ENCODE measurements at regions not wholly inside any gene's neighbourhood (a gene's known extent, or its start where the extent isn't known, plus 50 kb on each side); places are given as distances from the start of the nearest gene placed in this dataset.

DNA sequence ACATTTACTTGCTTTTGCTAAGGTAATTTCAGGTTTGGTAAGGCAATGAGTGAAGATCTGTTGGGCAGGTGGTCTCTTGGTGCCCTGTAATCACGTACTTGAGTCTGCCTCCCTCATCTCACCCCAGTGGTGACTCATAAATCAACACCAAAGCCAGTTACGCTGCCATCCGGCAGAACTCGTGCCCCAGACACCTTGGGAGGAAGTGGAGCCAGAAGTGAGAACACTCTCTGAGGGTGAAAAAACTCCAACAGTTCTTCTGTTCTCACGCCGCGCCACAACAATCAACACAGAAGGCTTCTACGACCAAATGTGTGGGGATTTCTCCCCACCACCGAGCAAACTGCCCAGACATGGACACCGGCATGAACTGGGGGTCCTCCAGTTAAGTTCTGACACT is 206.2 kb downstream of the ARL4C start:
- Histone ChIP-seq H3K27ac (no peak overlapping the region), H3K36me3 (replicated peaks in 1 of 2; ENCODE audit: insufficient read depth in 1 of 2, low read depth in 2 of 2) (no peaks in the 10 kb centered on the region), H3K4me3 (no peak overlapping the region), H3K4me1 (peaks cover 14% of the 10 kb centered on the region), H3K9me3 (no peaks in the 10 kb centered on the region), H3K27me3 (no peaks in the 10 kb centered on the region)
- intact Hi-C loops (cut with DNase I): no loop called here
- no peak for TF ChIP-seq POLR2A (IDR thresholded peaks at IDR 0.05)
- TF ChIP-seq, protein P1, sequence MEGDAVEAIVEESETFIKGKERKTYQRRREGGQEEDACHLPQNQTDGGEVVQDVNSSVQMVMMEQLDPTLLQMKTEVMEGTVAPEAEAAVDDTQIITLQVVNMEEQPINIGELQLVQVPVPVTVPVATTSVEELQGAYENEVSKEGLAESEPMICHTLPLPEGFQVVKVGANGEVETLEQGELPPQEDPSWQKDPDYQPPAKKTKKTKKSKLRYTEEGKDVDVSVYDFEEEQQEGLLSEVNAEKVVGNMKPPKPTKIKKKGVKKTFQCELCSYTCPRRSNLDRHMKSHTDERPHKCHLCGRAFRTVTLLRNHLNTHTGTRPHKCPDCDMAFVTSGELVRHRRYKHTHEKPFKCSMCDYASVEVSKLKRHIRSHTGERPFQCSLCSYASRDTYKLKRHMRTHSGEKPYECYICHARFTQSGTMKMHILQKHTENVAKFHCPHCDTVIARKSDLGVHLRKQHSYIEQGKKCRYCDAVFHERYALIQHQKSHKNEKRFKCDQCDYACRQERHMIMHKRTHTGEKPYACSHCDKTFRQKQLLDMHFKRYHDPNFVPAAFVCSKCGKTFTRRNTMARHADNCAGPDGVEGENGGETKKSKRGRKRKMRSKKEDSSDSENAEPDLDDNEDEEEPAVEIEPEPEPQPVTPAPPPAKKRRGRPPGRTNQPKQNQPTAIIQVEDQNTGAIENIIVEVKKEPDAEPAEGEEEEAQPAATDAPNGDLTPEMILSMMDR (IDR thresholded peaks at IDR 0.05): no peak
- DNase-seq (peak in 3 of 4 donors; percentile 24 to 60 (median 44)), ATAC-seq (no peak)
- WGBS, 2 donors: 67 to 72% methylated on average over 4 to 10 of the region's 10 CpGs

DNA sequence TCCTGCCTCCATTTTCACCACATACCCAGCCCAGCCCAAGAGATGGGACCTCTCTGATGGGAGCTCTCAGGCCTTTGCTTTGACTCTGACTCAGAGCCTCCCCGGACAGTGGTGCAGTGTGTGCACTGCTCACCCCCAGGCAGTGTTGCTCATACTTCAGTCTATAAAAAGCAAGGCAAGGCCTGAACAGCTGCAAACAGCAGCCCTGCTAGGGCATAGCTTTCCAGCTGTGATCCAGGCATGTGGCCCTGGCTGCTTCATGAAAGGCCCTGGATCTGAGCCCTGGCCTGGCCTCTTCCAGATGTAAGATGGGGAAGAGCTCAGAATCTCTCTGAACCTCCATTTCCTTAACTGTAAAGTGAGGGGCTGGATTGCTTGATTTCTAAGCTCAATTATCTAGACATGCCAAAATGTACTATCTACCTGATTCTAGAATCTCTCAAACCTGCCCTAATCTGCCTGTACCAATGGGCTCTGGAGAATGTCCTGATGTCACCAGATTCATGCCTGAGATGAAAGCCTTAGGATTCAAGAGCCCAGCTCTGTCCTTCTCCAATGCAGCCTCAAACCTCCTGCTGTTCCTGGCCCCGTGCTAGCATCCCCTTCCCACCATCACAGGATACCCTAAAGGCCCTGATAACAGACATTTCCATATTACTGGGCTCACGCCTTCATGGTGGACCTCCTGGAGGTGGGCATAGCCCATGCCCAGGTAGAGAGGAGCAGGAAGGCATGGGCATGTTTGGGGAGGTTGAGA is 206.9 kb downstream of the ARL4C start:
- peaks cover 14% of the 10 kb centered on the region for H3K4me1 ChIP-seq
- H3K27me3 ChIP-seq: no peaks in the 10 kb centered on the region
- no peaks in the 10 kb centered on the region for H3K9me3 ChIP-seq
- WGBS, 2 donors: 79 to 82% methylated on average over 2 to 3 of the region's 3 CpGs
- ATAC-seq (no peak), DNase-seq (no peak)
- intact Hi-C loops (cut with DNase I): no loop called here
- H3K4me3 ChIP-seq: no peak overlapping the region
- TF ChIP-seq, protein P1 (IDR thresholded peaks at IDR 0.05): no peak
- TF ChIP-seq POLR2A (IDR thresholded peaks at IDR 0.05): no peak
- no peaks in the 10 kb centered on the region for H3K36me3 ChIP-seq (replicated peaks in 1 of 2; ENCODE audit: insufficient read depth in 1 of 2, low read depth in 2 of 2)
- H3K27ac ChIP-seq: no peak overlapping the region

DNA sequence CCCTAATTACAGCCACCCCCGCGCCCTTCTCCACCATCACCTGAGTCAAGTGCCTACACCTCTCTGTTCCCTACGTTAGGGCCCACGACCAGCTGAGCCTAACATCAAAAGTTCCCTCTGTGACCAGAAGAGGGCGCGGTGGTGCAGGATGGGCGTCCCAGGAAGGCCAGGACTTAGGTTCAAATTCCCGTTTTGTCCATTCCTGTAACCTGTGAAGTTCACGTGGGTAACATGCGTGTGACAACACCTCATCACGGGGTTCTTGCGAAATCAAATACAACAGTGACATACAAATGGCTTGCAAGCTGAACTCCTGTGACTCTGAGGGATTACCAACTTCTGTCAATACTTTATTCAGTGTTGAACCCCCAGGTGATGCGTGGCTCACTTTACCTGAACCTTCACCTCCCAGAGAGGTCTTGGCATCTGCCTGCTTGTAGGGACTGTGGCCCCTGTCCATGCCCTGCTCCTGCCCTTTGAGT is 207.9 kb downstream of the ARL4C start:
- H3K27ac ChIP-seq: no peak overlapping the region
- DNase-seq: peak; percentile 51 to 62 (median 57)
- H3K36me3 ChIP-seq (replicated peaks in 1 of 2; ENCODE audit: insufficient read depth in 1 of 2, low read depth in 2 of 2): no peaks in the 10 kb centered on the region
- H3K4me3 ChIP-seq: no peak overlapping the region
- no peaks in the 10 kb centered on the region for H3K27me3 ChIP-seq
- peaks cover 14% of the 10 kb centered on the region for H3K4me1 ChIP-seq
- ATAC-seq: peak; percentile 55
- intact Hi-C loops (cut with DNase I): no loop called here
- no peaks in the 10 kb centered on the region for H3K9me3 ChIP-seq
- TF ChIP-seq, protein P1 (IDR thresholded peaks at IDR 0.05): peak; percentile 34 to 61 (median 55)
- TF ChIP-seq POLR2A (IDR thresholded peaks at IDR 0.05): no peak
- 44 to 51% methylated on average over 10 to 13 of the region's 13 CpGs for WGBS, 2 donors

DNA sequence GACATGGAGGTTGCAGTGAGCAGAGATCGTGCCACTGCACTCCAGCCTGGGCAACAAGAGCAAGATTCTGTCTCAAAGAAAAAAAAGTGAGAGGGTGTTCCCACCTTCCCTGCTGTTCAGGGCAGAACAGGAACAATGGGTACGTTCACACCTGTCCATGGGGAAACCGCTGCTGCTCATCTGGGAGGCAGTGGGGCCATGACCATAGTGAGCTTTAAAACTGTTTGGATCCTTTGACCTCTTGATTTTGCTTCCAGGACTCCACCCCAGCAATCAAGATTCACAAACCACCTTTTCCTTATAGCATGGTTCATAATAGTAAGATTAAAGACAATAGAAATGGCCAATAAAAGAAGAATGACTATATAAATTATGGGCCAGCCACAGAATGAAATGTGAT is 209.2 kb downstream of the ARL4C start:
- Histone ChIP-seq H3K27me3 (no peaks in the 10 kb centered on the region), H3K27ac (no peak overlapping the region), H3K4me1 (peaks cover 14% of the 10 kb centered on the region), H3K36me3 (replicated peaks in 1 of 2; ENCODE audit: insufficient read depth in 1 of 2, low read depth in 2 of 2) (no peaks in the 10 kb centered on the region), H3K4me3 (no peak overlapping the region), H3K9me3 (no peaks in the 10 kb centered on the region)
- ATAC-seq: no peak
- intact Hi-C loops (cut with DNase I): no loop called here
- no peak for DNase-seq
- TF ChIP-seq, protein P1 (IDR thresholded peaks at IDR 0.05): no peak
- no peak for TF ChIP-seq POLR2A (IDR thresholded peaks at IDR 0.05)
- 94 to 100% methylated on average over 3 of the region's 3 CpGs for WGBS, 2 donors

DNA sequence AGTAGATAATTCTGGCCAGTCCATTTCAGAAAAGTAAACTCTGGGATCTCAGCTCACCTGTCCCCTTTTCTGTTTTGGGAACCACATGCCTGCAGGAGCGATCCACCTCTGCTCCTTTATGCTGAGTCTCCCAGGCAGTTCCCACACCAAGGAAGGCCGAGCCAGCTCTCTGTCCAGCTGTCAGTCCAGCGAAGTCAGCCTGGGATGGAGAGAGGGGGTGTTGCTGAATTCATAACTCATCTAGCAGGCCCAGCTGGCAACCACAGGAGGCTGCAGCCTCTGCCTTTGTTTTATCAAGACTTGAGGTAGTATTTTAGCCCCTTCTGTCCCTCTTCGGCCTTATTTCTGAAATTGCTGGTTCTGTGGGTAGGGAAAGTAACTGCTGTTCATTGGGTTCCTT is 209.9 kb downstream of the ARL4C start:
- no peaks in the 10 kb centered on the region for H3K9me3 ChIP-seq
- intact Hi-C loops (cut with DNase I): no loop called here
- no peak overlapping the region for H3K27ac ChIP-seq
- WGBS, 2 donors: 94 to 95% methylated on average over 2 to 4 of the region's 4 CpGs
- ATAC-seq: no peak
- no peak for DNase-seq
- no peaks in the 10 kb centered on the region for H3K27me3 ChIP-seq
- no peak overlapping the region for H3K4me3 ChIP-seq
- no peaks in the 10 kb centered on the region for H3K36me3 ChIP-seq (replicated peaks in 1 of 2; ENCODE audit: insufficient read depth in 1 of 2, low read depth in 2 of 2)
- H3K4me1 ChIP-seq: peaks cover 9% of the 10 kb centered on the region
- TF ChIP-seq, protein P1 (IDR thresholded peaks at IDR 0.05): no peak
- no peak for TF ChIP-seq POLR2A (IDR thresholded peaks at IDR 0.05)

Measured in body of pancreas (tissue), 4 donors.